Neural crest cell (in vitro differentiated cells): ENCODE measurements at regions not wholly inside any gene's neighbourhood (a gene's known extent, or its start where the extent isn't known, plus 50 kb on each side); places are given as distances from the start of the nearest gene placed in this dataset.
A peak's percentile ranks its signal among the peaks of the same experiment; 100 is the strongest.

Source experiments
- DNase-seq: peaks from one replicate; pipeline ENCODE4 v3.0.0; 2021; ENCODE audit warnings: low read depth, mixed read lengths, low spot score
- H3K27ac Mint-ChIP-seq: one replicate; pipeline ENCODE4 v1.8.0; 2021; ENCODE audit warnings: mild to moderate bottlenecking, mixed read lengths; ENCODE audit not compliant: unreplicated experiment
- H3K27me3 Mint-ChIP-seq: 2 replicates; pipeline ENCODE4 v1.8.0; 2021; ENCODE audit warnings: low read depth, mild to moderate bottlenecking, mixed read lengths
- H3K36me3 Mint-ChIP-seq: 2 replicates; pipeline ENCODE4 v1.8.0; 2021; ENCODE audit warnings: low read depth, mild to moderate bottlenecking, mixed read lengths
- H3K4me1 Mint-ChIP-seq: 2 replicates; pipeline ENCODE4 v1.8.0; 2021; ENCODE audit warnings: mixed read lengths
- H3K4me3 Mint-ChIP-seq: one replicate; pipeline ENCODE4 v1.8.0; 2021; ENCODE audit warnings: mild to moderate bottlenecking, mixed read lengths
- H3K9me3 Mint-ChIP-seq: 2 replicates; pipeline ENCODE4 v1.8.0; 2021; ENCODE audit warnings: mixed read lengths
- CTCF ChIP-seq: fragments of 200-600 bp; sonication (generic); conservative IDR thresholded peaks from 2 replicates; pipeline ENCODE4 v1.5.0; 2021; ENCODE audit warnings: antibody characterized with exemption, mild to moderate bottlenecking

GRCh38 chr4:153034681-153035080, 98.6 kb downstream of the FHDC1 start:
- Mint-ChIP-seq H3K4me1 (peaks cover 16% of the 10 kb centered on the region), H3K4me3 (no peak overlapping the region), H3K36me3 (peaks cover 4% of the 10 kb centered on the region), H3K9me3 (peaks cover 5% of the 10 kb centered on the region), H3K27ac (no peak overlapping the region), H3K27me3 (no peaks in the 10 kb centered on the region)
- DNase-seq: no peak
- no peak for TF ChIP-seq CTCF

DNA sequence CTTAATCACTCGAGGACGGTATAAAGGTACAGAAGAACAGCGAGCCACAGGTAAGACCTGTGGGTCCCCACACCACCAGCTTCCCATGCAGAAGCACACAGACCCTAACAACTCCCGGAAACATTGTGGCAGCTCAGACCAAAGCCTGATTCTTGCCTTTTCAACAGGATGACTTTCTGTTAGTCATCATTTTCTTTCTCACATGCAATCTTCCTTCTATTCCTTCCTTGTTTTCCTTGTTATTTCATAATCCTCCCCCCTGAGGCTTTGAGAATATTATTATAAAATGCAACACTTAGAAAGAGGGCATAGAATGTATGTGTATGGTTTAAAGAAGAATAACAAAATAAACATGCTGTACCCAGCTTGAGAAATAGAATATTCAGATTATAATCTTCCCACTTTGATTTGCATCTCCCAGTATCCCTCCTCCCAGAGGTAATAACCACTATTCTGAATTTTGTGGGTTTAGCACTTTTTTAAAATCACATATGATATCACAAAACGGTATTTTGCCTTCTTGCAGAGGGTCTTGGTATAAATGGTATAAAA, 100.9 kb downstream of the FHDC1 start:
- peaks cover 2% of the 10 kb centered on the region for H3K9me3 Mint-ChIP-seq
- H3K36me3 Mint-ChIP-seq: no peaks in the 10 kb centered on the region
- no peaks in the 10 kb centered on the region for H3K27me3 Mint-ChIP-seq
- no peak for TF ChIP-seq CTCF
- no peak overlapping the region for H3K27ac Mint-ChIP-seq
- no peak overlapping the region for H3K4me3 Mint-ChIP-seq
- peaks cover 23% of the 10 kb centered on the region for H3K4me1 Mint-ChIP-seq
- no peak for DNase-seq

- Mint-ChIP-seq H3K9me3 (peaks cover 2% of the 10 kb centered on the region), H3K36me3 (no peaks in the 10 kb centered on the region), H3K27ac (peak overlapping the region; percentile 24)
Observed at GRCh38 chr4:153038623-153039311, 102.6 kb downstream of the FHDC1 start.

DNA sequence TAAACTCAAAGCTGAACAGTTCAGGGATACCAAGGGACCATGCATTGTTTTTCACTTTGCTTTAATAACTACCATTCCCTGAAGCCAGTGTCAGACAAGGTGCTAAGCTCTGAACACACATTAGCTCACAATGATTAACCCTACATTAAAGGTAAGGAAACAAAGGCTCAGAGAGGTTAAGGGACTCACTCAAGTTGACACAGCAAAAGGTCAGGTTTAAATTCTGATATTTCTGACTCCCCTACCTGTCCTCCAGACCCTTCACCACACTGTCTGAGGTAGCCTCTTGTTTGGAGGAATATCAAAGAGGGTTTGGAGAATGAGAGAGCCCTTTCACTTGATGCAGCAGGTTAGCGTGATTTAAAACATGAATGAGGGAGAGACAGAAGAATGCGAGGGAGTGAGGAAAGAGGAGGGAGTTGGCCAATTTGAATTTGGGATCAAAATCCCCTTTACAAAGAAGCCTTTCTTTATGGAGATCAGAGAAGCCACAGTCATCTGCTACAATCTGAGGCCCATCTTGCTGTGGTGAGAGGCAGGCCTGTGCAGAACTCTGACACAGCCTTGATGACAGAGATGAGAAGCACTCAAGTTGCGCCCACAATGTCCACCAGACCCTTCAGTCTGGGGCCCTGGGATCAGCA, 103.5 kb downstream of the FHDC1 start:
- no peak for DNase-seq
- Mint-ChIP-seq H3K9me3 (peaks cover 2% of the 10 kb centered on the region), H3K27ac (peak overlapping the region; percentile 23), H3K4me1 (peaks cover 19% of the 10 kb centered on the region), H3K27me3 (no peaks in the 10 kb centered on the region), H3K4me3 (no peak overlapping the region), H3K36me3 (no peaks in the 10 kb centered on the region)
- TF ChIP-seq CTCF: no peak

More at GRCh38 chr4:153038623-153039311, 102.6 kb downstream of the FHDC1 start:
- no peak for TF ChIP-seq CTCF
- no peak for DNase-seq
- Mint-ChIP-seq H3K4me1 (peaks cover 19% of the 10 kb centered on the region), H3K4me3 (no peak overlapping the region), H3K27me3 (no peaks in the 10 kb centered on the region)

- no peak overlapping the region for H3K4me3 Mint-ChIP-seq
- H3K27ac Mint-ChIP-seq: no peak overlapping the region
- H3K27me3 Mint-ChIP-seq: no peaks in the 10 kb centered on the region
- DNase-seq: no peak
- peaks cover 2% of the 10 kb centered on the region for H3K9me3 Mint-ChIP-seq
- H3K4me1 Mint-ChIP-seq: peaks cover 19% of the 10 kb centered on the region
- no peaks in the 10 kb centered on the region for H3K36me3 Mint-ChIP-seq
- TF ChIP-seq CTCF: no peak
Observed at GRCh38 chr4:153040677-153041076, 104.6 kb downstream of the FHDC1 start.
